RWPE2 (cell line): ENCODE measurements at regions not wholly inside any gene's neighbourhood (a gene's known extent, or its start where the extent isn't known, plus 50 kb on each side); places are given as distances from the start of the nearest gene placed in this dataset.

Source experiments
- ATAC-seq: fragments of 200-7000 bp; cut with Tn5 transposase; 3 replicates; pipeline ENCODE4 v1.9.1; 2021; ENCODE audit warnings: low read depth
- DNase-seq: peaks from one replicate; pipeline ENCODE4 v3.0.0-alpha.2; 2020; ENCODE audit warnings: low spot score
- H3K27ac ChIP-seq: fragments of 450-650 bp; 2 replicates; pipeline ENCODE4 v1.5.1; 2017; ENCODE audit warnings: mild to moderate bottlenecking; ENCODE audit not compliant: poor library complexity, severe bottlenecking
- H3K27me3 ChIP-seq: fragments of 250-450 bp; sonication (Bioruptor Pico); 2 replicates; pipeline ENCODE4 v1.5.1; 2021; ENCODE audit warnings: mild to moderate bottlenecking, moderate library complexity; ENCODE audit not compliant: insufficient read depth, poor library complexity, severe bottlenecking
- H3K36me3 ChIP-seq: fragments of 250-450 bp; sonication (Bioruptor Pico); 2 replicates; pipeline ENCODE4 v1.5.1; 2020; ENCODE audit warnings: low read depth, mild to moderate bottlenecking, moderate library complexity
- H3K4me1 ChIP-seq: fragments of 250-450 bp; sonication (Bioruptor Pico); 2 replicates; pipeline ENCODE4 v1.5.1; 2021; ENCODE audit warnings: mild to moderate bottlenecking, moderate library complexity; ENCODE audit not compliant: insufficient read depth, poor library complexity, severe bottlenecking
- H3K4me3 ChIP-seq: fragments of 250-450 bp; sonication (Bioruptor Pico); 2 replicates; pipeline ENCODE4 v1.5.1; 2021; ENCODE audit warnings: mild to moderate bottlenecking, moderate library complexity; ENCODE audit not compliant: severe bottlenecking
- H3K9me3 ChIP-seq: fragments of 250-450 bp; sonication (Bioruptor Pico); 2 replicates; pipeline ENCODE4 v1.5.1; 2021; ENCODE audit warnings: mild to moderate bottlenecking, moderate library complexity; ENCODE audit not compliant: severe bottlenecking
- CTCF ChIP-seq: fragments of 450-650 bp; IDR thresholded peaks from one replicate; pipeline ENCODE4 v1.5.1; 2017; ENCODE audit warnings: mild to moderate bottlenecking, moderate library complexity; ENCODE audit not compliant: poor library complexity, severe bottlenecking

GRCh38 chr11:128341280-128342248 lies 245.8 kb downstream of the ETS1 start:
- H3K4me1 ChIP-seq: peaks cover 27% of the 10 kb centered on the region
- no peak for TF ChIP-seq CTCF
- H3K27me3 ChIP-seq: no peaks in the 10 kb centered on the region
- H3K4me3 ChIP-seq: no peak overlapping the region
- ATAC-seq: no peak
- H3K9me3 ChIP-seq: no peaks in the 10 kb centered on the region
- no peaks in the 10 kb centered on the region for H3K36me3 ChIP-seq
- peak overlapping the region; percentile 68 for H3K27ac ChIP-seq
- DNase-seq: no peak

DNA sequence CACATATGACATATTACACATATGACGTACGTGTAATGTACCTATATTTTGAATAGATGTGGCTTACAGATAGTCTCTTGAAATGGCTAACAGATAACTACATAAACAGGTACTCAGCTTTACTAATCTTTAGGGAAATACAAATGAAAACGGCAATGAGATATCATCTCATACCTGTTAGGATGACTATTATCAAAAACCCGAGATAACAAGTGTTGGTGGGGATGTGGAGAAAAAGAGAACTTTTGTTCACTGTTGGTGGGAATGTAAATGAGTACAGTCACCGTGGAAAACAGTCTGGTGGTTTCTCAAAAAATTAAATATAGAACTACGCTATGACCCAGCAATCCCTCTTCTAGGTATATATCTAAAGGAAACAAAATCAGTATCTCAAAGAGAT lies 247.6 kb downstream of the ETS1 start:
- ATAC-seq: no peak
- Histone ChIP-seq H3K4me3 (no peak overlapping the region), H3K27me3 (no peaks in the 10 kb centered on the region), H3K9me3 (no peaks in the 10 kb centered on the region), H3K36me3 (no peaks in the 10 kb centered on the region), H3K27ac (no peak overlapping the region), H3K4me1 (peaks cover 26% of the 10 kb centered on the region)
- no peak for DNase-seq
- TF ChIP-seq CTCF: no peak

GRCh38 chr11:128338811-128339210 lies 248.5 kb downstream of the ETS1 start:
- Histone ChIP-seq H3K9me3 (no peaks in the 10 kb centered on the region), H3K4me3 (no peak overlapping the region), H3K27me3 (no peaks in the 10 kb centered on the region), H3K4me1 (peaks cover 24% of the 10 kb centered on the region), H3K27ac (no peak overlapping the region), H3K36me3 (no peaks in the 10 kb centered on the region)
- ATAC-seq (no peak), DNase-seq (no peak)
- TF ChIP-seq CTCF: no peak

DNA sequence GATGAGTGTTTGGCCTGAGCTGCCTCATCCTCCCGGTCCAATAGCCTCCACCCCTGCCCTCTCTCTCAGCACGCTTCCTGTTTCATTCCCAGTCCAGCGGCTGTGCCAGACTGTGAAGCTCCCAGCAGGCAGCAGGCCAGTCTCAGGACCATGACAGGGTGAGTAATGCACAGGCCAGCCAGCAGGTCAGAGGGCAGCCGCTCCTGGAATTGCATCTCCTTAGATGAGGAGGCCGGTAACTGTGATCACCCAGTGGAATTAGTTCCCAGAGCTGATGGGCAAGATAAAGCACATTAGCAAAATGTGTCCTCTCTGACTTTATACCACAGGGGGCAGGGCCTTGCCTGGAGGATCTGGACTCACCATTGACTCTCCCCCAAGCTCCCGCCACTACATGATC lies 251.2 kb downstream of the ETS1 start:
- Histone ChIP-seq H3K9me3 (no peaks in the 10 kb centered on the region), H3K27me3 (no peaks in the 10 kb centered on the region), H3K27ac (no peak overlapping the region), H3K4me1 (peaks cover 2% of the 10 kb centered on the region), H3K4me3 (no peak overlapping the region), H3K36me3 (no peaks in the 10 kb centered on the region)
- TF ChIP-seq CTCF: no peak
- DNase-seq (no peak), ATAC-seq (peak; percentile 38; the same call in 2 of the 3 replicates)

- TF ChIP-seq CTCF: no peak
- ATAC-seq (no peak), DNase-seq (no peak)
- Histone ChIP-seq H3K4me1 (no peaks in the 10 kb centered on the region), H3K36me3 (no peaks in the 10 kb centered on the region), H3K27ac (no peak overlapping the region), H3K9me3 (no peaks in the 10 kb centered on the region), H3K27me3 (no peaks in the 10 kb centered on the region), H3K4me3 (no peak overlapping the region)
Observed at GRCh38 chr11:128335729-128336128, 251.6 kb downstream of the ETS1 start.
